B cell (primary cell): ENCODE measurements at regions not wholly inside any gene's neighbourhood (a gene's known extent, or its start where the extent isn't known, plus 50 kb on each side); places are given as distances from the start of the nearest gene placed in this dataset.
A peak's percentile ranks its signal among the peaks of the same experiment; 100 is the strongest.

ENCODE experiments used
- ATAC-seq: fragments of 200-7000 bp; cut with Tn5 transposase; one replicate; pipeline ENCODE4 v1.10.0; 2021; ENCODE audit warnings: low read depth, mild to moderate bottlenecking, moderate number of reproducible peaks, moderate library complexity
- CTCF ChIA-PET: fragments of 350-600 bp; sonication (Branson Sonifier 250); formaldehyde crosslinking; loops from one replicate; lab custom pipeline; 2021; ENCODE audit warnings: antibody characterized with exemption, inconsistent platforms; lab: Charles Lee
- POLR2A ChIA-PET: fragments of 350-600 bp; sonication (Branson Sonifier 250); formaldehyde crosslinking; loops from one replicate; lab custom pipeline; 2021; ENCODE audit warnings: antibody characterized with exemption; lab: Charles Lee
- DNase-seq: peaks from one replicate; pipeline ENCODE4 v3.0.0; 2013
- H2AFZ ChIP-seq: 2 replicates; pipeline ENCODE4 v1.6.1; 2012; ENCODE audit warnings: mild to moderate bottlenecking, low read depth, low read length; ENCODE audit not compliant: insufficient read depth, poor library complexity, severe bottlenecking
- H3K27ac ChIP-seq, 2 donors: 1 replicate in 1 of 2; 2 replicates in 1 of 2; pipeline ENCODE4 v1.5.1; 2012 to 2013; ENCODE audit warnings: low read length in 2 of 2, mild to moderate bottlenecking in 2 of 2, moderate library complexity in 1 of 2
- H3K27me3 ChIP-seq, 4 experiments: fragments of 200-600 bp in 1 of 4; sonication (generic) in 1 of 4; replicated peaks in 1 of 4; 1 replicate in 2 of 4; 2 replicates in 2 of 4; pipeline versions ENCODE4 v1.6.1 to v1.7.0; 2013 to 2016; ENCODE audit warnings: low read length in 3 of 4, mild to moderate bottlenecking in 2 of 4, mixed read lengths in 1 of 4, moderate library complexity in 1 of 4; ENCODE audit not compliant: insufficient read depth in 4 of 4, control insufficient read depth in 3 of 4; ENCODE audit errors: control extremely low read depth in 1 of 4
- H3K36me3 ChIP-seq, 2 experiments: replicated peaks in 1 of 2; 1 replicate in 1 of 2; 2 replicates in 1 of 2; pipeline versions ENCODE4 v1.6.1 to v1.7.1; 2013; ENCODE audit warnings: low read length in 1 of 2; ENCODE audit not compliant: insufficient read depth in 2 of 2, control insufficient read depth in 1 of 2; ENCODE audit errors: control extremely low read depth in 1 of 2, extremely low read depth in 1 of 2
- H3K4me1 ChIP-seq, 2 donors: fragments of 200-600 bp in 1 of 2; sonication (generic) in 1 of 2; 1 replicate in 1 of 2; 2 replicates in 1 of 2; pipeline versions ENCODE4 v1.5.1 to v1.6.1; 2013 to 2017; ENCODE audit warnings: low read length in 2 of 2; ENCODE audit not compliant: control insufficient read depth in 2 of 2, insufficient read depth in 2 of 2
- H3K4me2 ChIP-seq: replicated peaks from 2 replicates; pipeline ENCODE3; 2012; ENCODE audit warnings: mild to moderate bottlenecking, low read depth, low read length; ENCODE audit not compliant: poor library complexity, severe bottlenecking
- H3K4me3 ChIP-seq, 5 experiments: fragments of 200-600 bp in 1 of 5; sonication (generic) in 1 of 5; 1 replicate in 3 of 5; 2 replicates in 2 of 5; pipeline versions ENCODE4 v1.5.1 to v1.7.0; 2011 to 2016; ENCODE audit warnings: low read length in 4 of 5, mild to moderate bottlenecking in 4 of 5, low read depth in 2 of 5, control low read depth in 1 of 5, moderate library complexity in 1 of 5; ENCODE audit not compliant: insufficient read depth in 1 of 5; ENCODE audit errors: control extremely low read depth in 1 of 5, extremely low read depth in 1 of 5
- H3K79me2 ChIP-seq: fragments of 200-600 bp; sonication (generic); one replicate; pipeline ENCODE4 v1.6.0; 2016; ENCODE audit warnings: low read length; ENCODE audit not compliant: control insufficient read depth, insufficient read depth
- H3K9ac ChIP-seq: fragments of 200-600 bp; sonication (generic); 2 replicates; pipeline ENCODE4 v1.6.1; 2017; ENCODE audit warnings: mild to moderate bottlenecking, low read length, moderate library complexity
- H3K9me3 ChIP-seq, 3 donors: one replicate each; pipeline versions ENCODE4 v1.6.1 to v1.7.1; 2013; ENCODE audit warnings: low read length in 2 of 3; ENCODE audit not compliant: control insufficient read depth in 2 of 3, insufficient read depth in 1 of 3; ENCODE audit errors: control extremely low read depth in 1 of 3
- H4K20me1 ChIP-seq: 2 replicates; pipeline ENCODE4 v1.6.0; 2012; ENCODE audit warnings: mild to moderate bottlenecking, low read length; ENCODE audit not compliant: insufficient read depth, control insufficient read depth, poor library complexity, severe bottlenecking
- H3K27ac Mint-ChIP-seq: one replicate; pipeline ENCODE4 v1.8.0; 2021; ENCODE audit warnings: mixed read lengths
- H3K27me3 Mint-ChIP-seq: one replicate; pipeline ENCODE4 v1.8.0; 2021; ENCODE audit warnings: mixed read lengths
- H3K4me1 Mint-ChIP-seq: one replicate; pipeline ENCODE4 v1.8.0; 2021; ENCODE audit warnings: mixed read lengths
- H3K4me3 Mint-ChIP-seq: one replicate; pipeline ENCODE4 v1.8.0; 2021; ENCODE audit warnings: mixed read lengths
- H3K9me3 Mint-ChIP-seq: one replicate; pipeline ENCODE4 v1.8.0; 2022; ENCODE audit warnings: mixed read lengths; ENCODE audit not compliant: insufficient read depth
- CTCF ChIP-seq: fragments of 200-600 bp; IDR thresholded peaks from one replicate; pipeline ENCODE4 v1.8.0; 2022; ENCODE audit warnings: antibody characterized with exemption, mild to moderate bottlenecking
- EZH2 ChIP-seq: IDR thresholded peaks from 2 replicates; pipeline ENCODE4 v1.6.1; 2012; ENCODE audit warnings: borderline replicate concordance, low read depth, mild to moderate bottlenecking, moderate library complexity, low read length; ENCODE audit not compliant: insufficient read depth, poor library complexity, severe bottlenecking
- WGBS: methylation state at CpG from one replicate; pipeline ENCODE4 v1.1.5; 2013; ENCODE audit warnings: missing lambda C conversion rate; ENCODE audit not compliant: insufficient coverage; 5-methylcytosine and 5-hydroxymethylcytosine counted together
- intact Hi-C: fragments of 100-400 bp; cut with micrococcal nuclease; formaldehyde crosslinking; loops from one replicate; pipeline ENCODE4 v1.10.0; 2022

GRCh38 chr4:163810755-163811154 lies 316.3 kb downstream of the TMA16 start:
- POLR2A ChIA-PET, result no interaction called here
- WGBS, result no CpG with 5 or more reads among the region's 3 CpGs
- no peak overlapping the region for H3K4me2 ChIP-seq
- H3K9ac ChIP-seq, result no peak overlapping the region
- H3K36me3 ChIP-seq, result no peaks in the 10 kb centered on the region
- H3K27ac ChIP-seq, result no peak overlapping the region
- H3K27me3 Mint-ChIP-seq, result peaks cover 15% of the 10 kb centered on the region
- H4K20me1 ChIP-seq, result no peaks in the 10 kb centered on the region
- H3K27me3 ChIP-seq, result no peaks in the 10 kb centered on the region
- peak overlapping the region; percentile 3 for H3K4me3 Mint-ChIP-seq
- no peaks in the 10 kb centered on the region for H3K79me2 ChIP-seq
- CTCF ChIA-PET, result interaction anchor here (0.6 kb wide), 1 partner anchor 11 kb away, joined by 3 read pairs; no protein-coding TSS in a partner anchor
- peaks cover 13% of the 10 kb centered on the region for H3K4me1 Mint-ChIP-seq
- intact Hi-C loops, result no loop called here
- DNase-seq (peak; percentile 25), ATAC-seq (peak; percentile 41)
- no peaks in the 10 kb centered on the region for H3K9me3 Mint-ChIP-seq
- peaks cover 3 to 9% of the 10 kb centered on the region in 2 donors for H3K4me1 ChIP-seq
- TF ChIP-seq EZH2 (no peak), CTCF (no peak)
- no peak overlapping the region for H3K27ac Mint-ChIP-seq
- H2AFZ ChIP-seq, result no peak overlapping the region
- no peak overlapping the region for H3K4me3 ChIP-seq
- no peaks in the 10 kb centered on the region for H3K9me3 ChIP-seq

GRCh38 chr4:163815776-163816175 lies 321.3 kb downstream of the TMA16 start:
- ATAC-seq, result no peak
- H3K4me3 Mint-ChIP-seq, result no peak overlapping the region
- H3K4me1 ChIP-seq, result peaks cover 3 to 13% of the 10 kb centered on the region in 2 donors

More at GRCh38 chr4:163815776-163816175, 321.3 kb downstream of the TMA16 start:
- DNase-seq, result peak; percentile 12
- ChIA-PET CTCF (no interaction called here), POLR2A (no interaction called here)
- H3K27me3 ChIP-seq, result no peaks in the 10 kb centered on the region
- TF ChIP-seq CTCF, result no peak
- no peak for TF ChIP-seq EZH2
- peak overlapping the region in 1 of 5 experiments; percentile 14 for H3K4me3 ChIP-seq
- no peaks in the 10 kb centered on the region for H3K36me3 ChIP-seq
- H3K27ac ChIP-seq, result no peak overlapping the region
- Mint-ChIP-seq H3K9me3 (no peaks in the 10 kb centered on the region), H3K27me3 (peaks cover 3% of the 10 kb centered on the region), H3K4me1 (peaks cover 15% of the 10 kb centered on the region), H3K27ac (no peak overlapping the region)
- intact Hi-C loops, result no loop called here
- H3K9me3 ChIP-seq, result no peaks in the 10 kb centered on the region
- H3K4me2 ChIP-seq, result peak overlapping the region; percentile 13
- no peaks in the 10 kb centered on the region for H4K20me1 ChIP-seq
- H2AFZ ChIP-seq, result no peak overlapping the region
- no CpG with 5 or more reads among the region's 2 CpGs for WGBS
- H3K79me2 ChIP-seq, result no peaks in the 10 kb centered on the region
- peak overlapping the region; percentile 18 for H3K9ac ChIP-seq
